GM18508 (cell line): ENCODE measurements at regions not wholly inside any gene's neighbourhood (a gene's known extent, or its start where the extent isn't known, plus 50 kb on each side); places are given as distances from the start of the nearest gene placed in this dataset.

Experiments used
- ATAC-seq: cut with Tn5 transposase; IDR thresholded peaks from one replicate; pipeline ENCODE4 v1.9.1; 2021; ENCODE audit warnings: moderate number of reproducible peaks; ENCODE audit not compliant: insufficient read depth, unreplicated experiment

DNA sequence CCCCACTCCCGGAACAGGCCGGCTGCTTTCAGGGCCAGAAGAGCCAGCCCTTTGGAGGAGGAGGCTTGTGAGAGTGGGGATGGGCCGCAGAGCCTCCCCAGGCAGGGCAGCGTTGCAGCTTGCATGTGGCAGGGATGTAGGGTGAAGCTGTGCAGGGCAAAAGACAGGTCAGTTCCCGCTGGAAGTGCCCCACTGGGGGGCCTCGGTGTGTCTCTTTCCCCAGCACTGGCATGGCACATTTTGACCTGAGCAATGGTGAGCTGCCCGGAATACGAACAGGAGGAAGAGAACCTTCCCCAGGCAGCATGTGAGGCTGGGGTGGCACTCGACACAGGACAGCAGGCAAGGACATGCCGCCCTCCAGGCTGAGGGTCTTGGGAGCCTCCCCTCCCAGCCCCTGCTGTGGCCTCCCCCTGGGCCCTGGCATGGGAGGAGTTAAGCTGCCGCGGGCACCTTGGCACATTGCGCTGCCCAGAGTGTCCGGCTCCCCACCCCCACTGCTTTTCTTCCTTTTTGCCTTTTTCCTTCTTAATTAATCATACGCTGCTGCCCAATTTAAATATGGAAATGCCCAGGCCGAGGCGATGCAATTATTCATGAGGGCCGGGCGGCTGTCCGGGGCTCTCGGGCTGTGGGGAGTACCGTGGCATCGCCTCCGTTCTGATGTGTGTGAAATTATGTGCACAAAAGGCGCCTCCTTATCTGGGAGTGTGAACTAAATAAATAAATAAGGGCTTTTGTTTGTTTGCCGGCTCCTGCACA, 76.0 kb upstream of the WNT7B start:
- no peak for ATAC-seq

DNA sequence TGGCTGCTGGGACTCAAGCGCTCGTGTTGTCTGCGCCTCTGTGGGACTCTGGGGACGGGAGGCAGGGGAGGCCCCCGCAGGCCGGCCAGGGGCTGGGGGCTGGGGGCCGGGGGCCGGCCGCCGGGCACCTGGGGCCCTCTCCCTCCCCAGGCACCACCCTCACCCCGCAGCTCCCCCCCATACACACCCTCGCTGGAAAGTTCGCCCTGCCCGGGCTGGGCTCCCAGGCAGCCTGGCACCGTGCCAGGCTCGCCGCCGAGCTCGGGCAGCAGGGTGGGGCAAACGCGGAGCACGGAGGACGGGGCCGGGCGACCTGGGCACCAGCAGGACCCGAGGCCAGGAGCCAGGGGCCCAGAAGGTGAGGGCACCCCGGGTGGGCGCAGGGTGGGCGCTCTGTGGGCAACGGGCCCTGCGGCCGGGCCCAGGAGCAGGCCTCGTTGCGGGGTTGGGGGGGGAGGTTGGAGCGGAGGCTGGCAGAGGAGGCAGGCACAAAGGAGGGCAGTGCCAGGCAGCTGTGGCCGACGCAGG, 76.7 kb upstream of the WNT7B start:
- ATAC-seq, result no peak

DNA sequence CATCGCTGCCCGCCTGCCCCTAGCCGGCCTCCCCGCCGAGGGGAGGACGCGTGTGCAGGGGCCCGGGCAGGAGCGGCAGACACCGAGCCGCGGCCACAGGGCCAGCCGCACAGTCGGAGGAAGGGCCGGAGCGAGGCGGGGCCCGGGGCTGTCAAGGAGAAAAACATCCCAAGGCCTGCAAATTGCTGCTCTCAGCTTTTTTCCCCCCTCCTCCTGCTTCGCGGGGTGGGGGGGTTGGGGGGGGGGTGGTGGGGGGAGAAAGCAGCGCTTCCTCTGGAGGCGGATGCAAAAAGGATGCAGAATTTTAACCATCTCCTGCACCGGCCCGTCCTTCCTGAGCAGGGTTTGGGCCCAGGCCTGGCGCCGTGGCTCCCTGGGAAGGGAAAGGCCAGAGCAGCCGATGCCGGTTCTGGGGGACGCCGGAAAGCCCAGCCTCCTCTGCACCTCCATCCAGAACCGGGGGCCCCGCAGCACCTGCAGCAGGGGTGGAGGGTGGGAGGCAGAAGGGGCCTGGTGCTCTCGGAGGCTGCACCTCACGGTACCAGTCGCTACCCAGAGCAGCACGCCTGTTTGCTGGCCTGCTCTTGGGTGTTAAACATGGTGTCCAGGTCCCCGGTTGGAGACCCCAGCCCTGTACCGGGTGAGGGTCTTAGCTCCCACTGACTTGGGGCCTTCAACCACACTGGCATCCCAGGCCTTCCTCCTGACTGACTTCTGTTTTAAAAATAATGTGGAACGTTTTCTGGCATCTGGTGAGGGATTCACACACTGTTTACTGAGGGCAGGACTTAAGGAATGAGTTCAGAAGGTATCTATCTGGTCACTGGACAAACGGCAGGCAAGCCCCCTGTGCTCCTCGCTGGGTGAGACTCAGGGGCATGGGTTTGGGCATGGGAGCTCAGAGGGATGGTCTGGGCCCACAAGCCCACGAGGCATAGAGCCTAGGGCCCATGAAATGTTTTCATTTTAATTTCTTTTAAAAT, 77.4 kb upstream of the WNT7B start:
- no peak for ATAC-seq

DNA sequence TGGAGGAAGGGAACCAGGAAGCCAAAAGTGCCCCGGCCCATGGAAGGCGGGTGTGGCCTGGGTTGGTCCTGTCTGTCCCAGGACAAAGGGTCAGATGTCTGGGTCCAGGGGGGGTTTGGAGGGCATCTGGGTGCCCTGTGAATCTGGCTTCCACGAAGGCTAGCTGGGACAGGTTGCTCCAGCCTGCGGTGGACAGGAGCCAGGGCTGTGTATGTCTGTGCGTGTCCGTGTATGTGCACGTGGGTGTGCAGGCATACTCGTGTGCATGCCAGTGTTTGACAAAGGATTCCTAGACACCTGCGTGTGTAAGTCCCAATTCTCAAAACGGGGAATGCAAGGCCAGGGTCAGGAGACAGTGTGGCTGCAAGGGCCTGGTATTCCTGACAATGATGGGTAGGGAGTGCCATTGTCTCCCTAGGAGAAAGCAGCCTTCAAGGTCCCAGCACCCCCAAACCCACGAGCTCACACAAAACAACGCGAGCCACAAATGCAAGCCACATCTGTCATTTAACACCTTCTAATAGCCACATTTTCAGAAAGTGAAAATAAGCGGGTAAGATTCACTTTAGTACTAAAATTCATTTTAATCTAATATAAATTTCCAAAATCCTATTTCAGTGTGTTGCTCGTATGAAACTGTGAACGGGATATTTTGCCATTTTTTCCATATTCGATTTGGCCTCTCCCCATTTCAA, 78.4 kb upstream of the WNT7B start:
- no peak for ATAC-seq

- ATAC-seq, result no peak
Measured at GRCh38 chr22:46055911-46056545, 79.1 kb upstream of the WNT7B start.

- ATAC-seq, result no peak
Measured at GRCh38 chr22:46056546-46057245, 79.7 kb upstream of the WNT7B start.

GRCh38 chr22:46057246-46058090, 80.5 kb upstream of the WNT7B start:
- ATAC-seq, result no peak

DNA sequence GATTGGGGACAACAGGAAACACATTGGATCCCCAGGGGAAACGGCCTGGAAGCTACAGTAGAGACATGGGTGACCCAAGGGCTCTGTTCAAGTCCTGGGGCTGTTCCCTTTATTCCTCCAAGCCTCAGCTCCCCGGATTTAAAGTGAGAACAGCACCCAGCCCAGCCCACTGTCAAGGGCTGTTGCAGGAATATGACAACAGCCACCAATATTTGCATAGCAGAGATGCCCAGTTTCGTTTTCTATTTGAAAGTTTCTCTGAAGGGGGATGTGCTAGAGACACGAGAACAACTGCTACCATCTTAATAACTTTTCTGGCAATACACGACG, 81.1 kb upstream of the WNT7B start:
- no peak for ATAC-seq

DNA sequence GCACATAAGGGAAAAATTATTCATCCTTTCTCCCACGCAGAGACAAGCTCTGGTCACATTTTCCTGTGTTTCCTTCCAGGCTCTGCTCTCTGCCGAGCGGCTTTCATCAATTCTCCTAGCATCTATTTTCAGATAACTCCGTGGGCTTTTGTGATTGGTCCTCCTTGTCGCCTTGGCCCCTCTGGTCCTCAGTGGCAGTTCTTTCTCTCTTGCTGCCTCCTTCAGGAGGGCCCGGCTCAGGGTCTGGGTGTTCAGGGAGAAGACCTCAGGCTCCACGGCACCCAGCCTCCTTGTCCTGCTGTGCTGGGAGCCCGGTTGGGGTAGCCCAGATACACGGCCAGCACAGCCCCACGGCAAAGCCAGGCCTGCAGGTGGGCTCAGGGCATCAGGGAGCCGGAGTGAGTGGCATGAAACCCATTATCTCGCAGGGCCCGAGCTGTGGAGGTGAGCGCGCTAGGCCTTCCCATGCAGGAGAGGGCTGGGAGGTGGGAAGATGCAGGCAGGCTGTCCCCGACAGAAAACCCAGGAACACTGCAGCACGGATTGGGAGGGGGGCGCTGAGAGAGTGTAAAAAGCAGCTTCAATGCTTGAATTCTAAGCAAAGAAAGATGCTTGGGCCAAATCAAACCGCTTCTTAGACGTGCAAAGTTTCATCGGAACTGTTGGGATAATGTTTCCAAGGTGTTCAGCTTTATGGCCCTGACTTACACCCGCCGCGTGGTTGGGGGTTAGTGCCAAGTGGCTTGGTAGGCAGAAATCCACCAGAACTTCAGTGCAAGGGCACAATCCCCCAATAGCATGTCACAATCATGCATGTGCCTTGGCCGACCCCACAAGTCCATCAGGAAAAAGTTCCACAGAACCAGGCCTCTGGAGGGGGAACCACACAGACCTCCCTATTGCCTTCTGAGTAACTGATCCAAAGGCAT, 81.9 kb upstream of the WNT7B start:
- no peak for ATAC-seq

GRCh38 chr22:46060292-46061123, 83.5 kb upstream of the WNT7B start:
- ATAC-seq, result no peak

GRCh38 chr22:46061124-46061500, 84.2 kb upstream of the WNT7B start:
- no peak for ATAC-seq

DNA sequence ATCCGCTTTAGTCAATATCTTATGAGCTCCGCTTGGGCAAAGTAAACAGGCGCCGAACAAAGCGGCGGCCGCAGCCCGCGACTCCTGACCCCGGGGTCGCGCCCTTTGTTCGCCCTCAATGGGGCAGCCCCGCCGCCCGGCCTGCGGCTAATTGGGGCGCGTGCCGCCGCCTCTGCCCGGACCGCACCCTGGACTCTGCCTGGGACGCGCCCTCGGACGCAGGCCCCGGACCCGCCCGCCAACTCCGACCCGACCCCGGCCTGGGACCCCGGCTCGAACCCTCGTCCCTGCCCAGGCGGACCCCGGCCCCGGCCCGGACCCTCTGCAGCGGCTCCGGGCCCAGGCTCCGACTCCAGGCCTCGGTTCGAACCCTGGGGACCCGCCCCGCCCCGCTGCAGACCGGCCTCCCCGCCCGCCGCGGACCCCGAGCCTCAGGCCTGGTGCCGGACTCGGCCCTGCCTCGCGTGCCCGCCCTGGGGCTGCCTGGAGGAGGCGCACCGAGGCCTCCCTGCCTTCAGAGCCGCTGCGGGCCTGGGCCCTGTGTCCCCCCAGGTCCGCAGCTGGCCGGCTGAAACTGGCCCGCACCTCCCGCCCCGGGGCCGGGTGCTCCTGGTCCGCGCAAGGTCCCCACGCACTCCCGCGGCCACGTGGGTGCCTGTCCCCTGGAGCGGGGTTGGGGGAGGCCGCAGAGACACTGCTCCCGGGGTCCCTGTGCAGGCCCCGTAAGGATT, 84.7 kb upstream of the WNT7B start:
- ATAC-seq, result no peak

- ATAC-seq, result no peak
Measured at GRCh38 chr22:46062232-46062615, 85.3 kb upstream of the WNT7B start.

GRCh38 chr22:46062971-46063631, 86.1 kb upstream of the WNT7B start:
- ATAC-seq, result no peak

DNA sequence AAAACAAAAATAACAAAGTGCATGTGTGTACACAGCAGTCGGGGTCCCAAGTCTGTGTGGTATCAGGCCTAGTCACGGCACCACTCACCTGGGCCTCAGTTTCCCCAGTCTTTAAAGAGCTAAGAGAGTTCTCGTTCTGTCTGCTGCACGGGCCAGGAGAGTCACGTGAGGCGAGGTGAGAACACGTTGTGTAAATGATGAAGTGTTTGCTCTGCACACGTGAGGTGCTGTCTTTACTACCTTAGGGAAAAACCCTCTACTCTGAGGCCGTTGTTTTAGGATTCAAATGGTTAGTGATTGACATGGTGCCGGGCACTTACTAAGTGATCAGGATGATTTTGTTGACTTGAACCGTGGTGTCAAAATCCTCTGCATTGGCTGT, 86.5 kb upstream of the PPARA start:
- no peak for ATAC-seq
